ENCODE measurements at regions not wholly inside any gene's neighbourhood (a gene's known extent, or its start where the extent isn't known, plus 50 kb on each side); places are given as distances from the start of the nearest gene placed in this dataset.

- 97% methylated on average over 4 of the region's 4 CpGs for WGBS (ENCODE audit: insufficient coverage)
- no peak for TF ChIP-seq CTCF (IDR thresholded peaks at IDR 0.05)
- Mint-ChIP-seq H3K27ac (no peak overlapping the region), H3K9me3 (peaks cover 0 to 6% of the 10 kb centered on the region in 2 donors), H3K36me3 (no peaks in the 10 kb centered on the region), H3K4me1 (peaks cover 13 to 17% of the 10 kb centered on the region in 2 donors), H3K4me3 (no peak overlapping the region), H3K27me3 (ENCODE audit: low read depth in 2 of 2) (no peaks in the 10 kb centered on the region)
- no peak for DNase-seq
- no peak for ATAC-seq
- H3K27me3 ChIP-seq (ENCODE audit: control insufficient read depth, insufficient read depth, low read length), result no peaks in the 10 kb centered on the region
- no peaks in the 10 kb centered on the region for H3K9me3 ChIP-seq (ENCODE audit: control insufficient read depth, insufficient read depth, low read length)
- no peaks in the 10 kb centered on the region for H3K36me3 ChIP-seq (ENCODE audit: control insufficient read depth, insufficient read depth, low read length)
- no peak overlapping the region for H3K27ac ChIP-seq (ENCODE audit: low read length)
- no peaks in the 10 kb centered on the region for H3K4me1 ChIP-seq (ENCODE audit: control insufficient read depth, insufficient read depth, low read length)
- intact Hi-C loops (cut with micrococcal nuclease), result no loop called here
- no peak overlapping the region for H3K4me3 ChIP-seq (ENCODE audit: low read length)
Observed at GRCh38 chr12:24047326-24047725, 97.9 kb upstream of the SOX5 start.

GRCh38 chr12:24045816-24046257 lies 96.4 kb upstream of the SOX5 start:
- Mint-ChIP-seq H3K4me1 (peaks cover 13 to 17% of the 10 kb centered on the region in 2 donors), H3K27me3 (ENCODE audit: low read depth in 2 of 2) (no peaks in the 10 kb centered on the region), H3K4me3 (no peak overlapping the region), H3K36me3 (no peaks in the 10 kb centered on the region), H3K9me3 (peaks cover 0 to 3% of the 10 kb centered on the region in 2 donors), H3K27ac (no peak overlapping the region)
- no peak for DNase-seq
- TF ChIP-seq CTCF (IDR thresholded peaks at IDR 0.05), result no peak
- no peak overlapping the region for H3K4me3 ChIP-seq (ENCODE audit: low read length)
- ATAC-seq, result no peak
- no peaks in the 10 kb centered on the region for H3K27me3 ChIP-seq (ENCODE audit: control insufficient read depth, insufficient read depth, low read length)
- no peaks in the 10 kb centered on the region for H3K36me3 ChIP-seq (ENCODE audit: control insufficient read depth, insufficient read depth, low read length)
- no peaks in the 10 kb centered on the region for H3K9me3 ChIP-seq (ENCODE audit: control insufficient read depth, insufficient read depth, low read length)
- H3K4me1 ChIP-seq (ENCODE audit: control insufficient read depth, insufficient read depth, low read length), result no peaks in the 10 kb centered on the region
- H3K27ac ChIP-seq (ENCODE audit: low read length), result no peak overlapping the region
- intact Hi-C loops (cut with micrococcal nuclease), result no loop called here
- 9% methylated on average over 5 of the region's 5 CpGs for WGBS (ENCODE audit: insufficient coverage)

- no peak for ATAC-seq
- no peak overlapping the region for H3K27ac ChIP-seq (ENCODE audit: low read length)
- DNase-seq, result no peak
- no peak overlapping the region for H3K4me3 Mint-ChIP-seq
- 95% methylated on average over 3 of the region's 5 CpGs for WGBS (ENCODE audit: insufficient coverage)
- no peaks in the 10 kb centered on the region for H3K27me3 ChIP-seq (ENCODE audit: control insufficient read depth, insufficient read depth, low read length)
- H3K4me1 ChIP-seq (ENCODE audit: control insufficient read depth, insufficient read depth, low read length), result no peaks in the 10 kb centered on the region
- H3K27ac Mint-ChIP-seq, result no peak overlapping the region
- H3K36me3 Mint-ChIP-seq, result no peaks in the 10 kb centered on the region
- no peak for TF ChIP-seq CTCF (IDR thresholded peaks at IDR 0.05)
- H3K36me3 ChIP-seq (ENCODE audit: control insufficient read depth, insufficient read depth, low read length), result no peaks in the 10 kb centered on the region
- peaks cover 0 to 2% of the 10 kb centered on the region in 2 donors for H3K9me3 Mint-ChIP-seq
- no peak overlapping the region for H3K4me3 ChIP-seq (ENCODE audit: low read length)
- H3K9me3 ChIP-seq (ENCODE audit: control insufficient read depth, insufficient read depth, low read length), result no peaks in the 10 kb centered on the region
- H3K4me1 Mint-ChIP-seq, result peaks cover 13 to 17% of the 10 kb centered on the region in 2 donors
- H3K27me3 Mint-ChIP-seq (ENCODE audit: low read depth in 2 of 2), result no peaks in the 10 kb centered on the region
- intact Hi-C loops (cut with micrococcal nuclease), result no loop called here
Observed at GRCh38 chr12:24044941-24045703, 95.7 kb upstream of the SOX5 start.

GRCh38 chr12:24042651-24043050 lies 93.2 kb upstream of the SOX5 start:
- Histone ChIP-seq H3K27ac (ENCODE audit: low read length) (no peak overlapping the region), H3K9me3 (ENCODE audit: control insufficient read depth, insufficient read depth, low read length) (no peaks in the 10 kb centered on the region), H3K4me1 (ENCODE audit: control insufficient read depth, insufficient read depth, low read length) (no peaks in the 10 kb centered on the region), H3K27me3 (ENCODE audit: control insufficient read depth, insufficient read depth, low read length) (no peaks in the 10 kb centered on the region), H3K36me3 (ENCODE audit: control insufficient read depth, insufficient read depth, low read length) (no peaks in the 10 kb centered on the region), H3K4me3 (ENCODE audit: low read length) (no peak overlapping the region)
- no peak overlapping the region for H3K4me3 Mint-ChIP-seq
- H3K27me3 Mint-ChIP-seq (ENCODE audit: low read depth in 2 of 2), result no peaks in the 10 kb centered on the region
- intact Hi-C loops (cut with micrococcal nuclease), result no loop called here
- H3K4me1 Mint-ChIP-seq, result peaks cover 0 to 7% of the 10 kb centered on the region in 2 donors
- H3K27ac Mint-ChIP-seq, result no peak overlapping the region
- no peaks in the 10 kb centered on the region for H3K36me3 Mint-ChIP-seq
- no peaks in the 10 kb centered on the region for H3K9me3 Mint-ChIP-seq
- no peak for TF ChIP-seq CTCF (IDR thresholded peaks at IDR 0.05)
- ATAC-seq, result no peak
- no peak for DNase-seq
